ENCODE measurements at regions not wholly inside any gene's neighbourhood (a gene's known extent, or its start where the extent isn't known, plus 50 kb on each side); places are given as distances from the start of the nearest gene placed in this dataset.

DNA sequence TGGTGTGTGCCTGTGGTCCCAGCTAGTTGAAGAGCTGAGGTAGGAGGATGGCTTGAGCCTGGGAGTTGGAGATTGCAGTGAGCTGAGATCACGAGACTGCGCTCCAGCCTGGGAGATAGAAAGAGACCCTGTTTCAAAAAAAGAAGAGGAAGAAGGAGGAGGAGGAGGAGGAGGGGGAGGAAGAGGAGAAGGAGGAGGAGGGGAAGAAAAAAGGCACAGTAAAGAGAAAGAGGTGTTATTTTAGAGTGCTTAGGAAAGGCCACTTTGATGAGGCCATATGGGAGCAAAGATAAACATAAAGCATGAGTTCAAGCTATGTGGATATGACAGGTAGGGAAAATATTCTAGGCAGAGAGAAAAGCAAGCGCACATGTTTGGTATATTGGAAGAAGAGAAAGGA lies 154.1 kb upstream of the BTG1 start:
- TF ChIP-seq, protein P1, sequence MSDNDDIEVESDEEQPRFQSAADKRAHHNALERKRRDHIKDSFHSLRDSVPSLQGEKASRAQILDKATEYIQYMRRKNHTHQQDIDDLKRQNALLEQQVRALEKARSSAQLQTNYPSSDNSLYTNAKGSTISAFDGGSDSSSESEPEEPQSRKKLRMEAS (IDR thresholded peaks at IDR 0.05; ENCODE audit: low read depth, low read length): no peak
- TF ChIP-seq, protein P2, sequence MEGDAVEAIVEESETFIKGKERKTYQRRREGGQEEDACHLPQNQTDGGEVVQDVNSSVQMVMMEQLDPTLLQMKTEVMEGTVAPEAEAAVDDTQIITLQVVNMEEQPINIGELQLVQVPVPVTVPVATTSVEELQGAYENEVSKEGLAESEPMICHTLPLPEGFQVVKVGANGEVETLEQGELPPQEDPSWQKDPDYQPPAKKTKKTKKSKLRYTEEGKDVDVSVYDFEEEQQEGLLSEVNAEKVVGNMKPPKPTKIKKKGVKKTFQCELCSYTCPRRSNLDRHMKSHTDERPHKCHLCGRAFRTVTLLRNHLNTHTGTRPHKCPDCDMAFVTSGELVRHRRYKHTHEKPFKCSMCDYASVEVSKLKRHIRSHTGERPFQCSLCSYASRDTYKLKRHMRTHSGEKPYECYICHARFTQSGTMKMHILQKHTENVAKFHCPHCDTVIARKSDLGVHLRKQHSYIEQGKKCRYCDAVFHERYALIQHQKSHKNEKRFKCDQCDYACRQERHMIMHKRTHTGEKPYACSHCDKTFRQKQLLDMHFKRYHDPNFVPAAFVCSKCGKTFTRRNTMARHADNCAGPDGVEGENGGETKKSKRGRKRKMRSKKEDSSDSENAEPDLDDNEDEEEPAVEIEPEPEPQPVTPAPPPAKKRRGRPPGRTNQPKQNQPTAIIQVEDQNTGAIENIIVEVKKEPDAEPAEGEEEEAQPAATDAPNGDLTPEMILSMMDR (IDR thresholded peaks at IDR 0.05 in 2 of 3, conservative IDR thresholded peaks at IDR 0.05 in 1 of 3; ENCODE audit: control insufficient read depth in 2 of 3, extremely low read depth in 1 of 3, insufficient read depth in 1 of 3, low read depth in 3 of 3, low read length in 3 of 3): no peak
- TF ChIP-seq ASH2L (IDR thresholded peaks at IDR 0.05; ENCODE audit: borderline replicate concordance, low read depth): no peak

All from GM12878 (cell line).